ENCODE measurements at regions not wholly inside any gene's neighbourhood (a gene's known extent, or its start where the extent isn't known, plus 50 kb on each side); places are given as distances from the start of the nearest gene placed in this dataset.

GRCh38 chr10:120262857-120263547 is 194.0 kb upstream of the PLPP4 start:
- no peaks in the 10 kb centered on the region for H3K9me3 ChIP-seq
- intact Hi-C loops (cut with DNase I): no loop called here
- no peaks in the 10 kb centered on the region for H3K36me3 ChIP-seq
- H3K27me3 ChIP-seq: no peaks in the 10 kb centered on the region
- DNase-seq: no peak
- TF ChIP-seq, protein P1, sequence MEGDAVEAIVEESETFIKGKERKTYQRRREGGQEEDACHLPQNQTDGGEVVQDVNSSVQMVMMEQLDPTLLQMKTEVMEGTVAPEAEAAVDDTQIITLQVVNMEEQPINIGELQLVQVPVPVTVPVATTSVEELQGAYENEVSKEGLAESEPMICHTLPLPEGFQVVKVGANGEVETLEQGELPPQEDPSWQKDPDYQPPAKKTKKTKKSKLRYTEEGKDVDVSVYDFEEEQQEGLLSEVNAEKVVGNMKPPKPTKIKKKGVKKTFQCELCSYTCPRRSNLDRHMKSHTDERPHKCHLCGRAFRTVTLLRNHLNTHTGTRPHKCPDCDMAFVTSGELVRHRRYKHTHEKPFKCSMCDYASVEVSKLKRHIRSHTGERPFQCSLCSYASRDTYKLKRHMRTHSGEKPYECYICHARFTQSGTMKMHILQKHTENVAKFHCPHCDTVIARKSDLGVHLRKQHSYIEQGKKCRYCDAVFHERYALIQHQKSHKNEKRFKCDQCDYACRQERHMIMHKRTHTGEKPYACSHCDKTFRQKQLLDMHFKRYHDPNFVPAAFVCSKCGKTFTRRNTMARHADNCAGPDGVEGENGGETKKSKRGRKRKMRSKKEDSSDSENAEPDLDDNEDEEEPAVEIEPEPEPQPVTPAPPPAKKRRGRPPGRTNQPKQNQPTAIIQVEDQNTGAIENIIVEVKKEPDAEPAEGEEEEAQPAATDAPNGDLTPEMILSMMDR (IDR thresholded peaks at IDR 0.05): no peak
- TF ChIP-seq POLR2A (IDR thresholded peaks at IDR 0.05): no peak
- H3K27ac ChIP-seq: no peak overlapping the region
- no peak overlapping the region for H3K4me3 ChIP-seq (replicated peaks in 1 of 3)
- WGBS, 2 donors: 81 to 82% methylated on average over 1 of the region's 1 CpG
- no peaks in the 10 kb centered on the region for H3K4me1 ChIP-seq

DNA sequence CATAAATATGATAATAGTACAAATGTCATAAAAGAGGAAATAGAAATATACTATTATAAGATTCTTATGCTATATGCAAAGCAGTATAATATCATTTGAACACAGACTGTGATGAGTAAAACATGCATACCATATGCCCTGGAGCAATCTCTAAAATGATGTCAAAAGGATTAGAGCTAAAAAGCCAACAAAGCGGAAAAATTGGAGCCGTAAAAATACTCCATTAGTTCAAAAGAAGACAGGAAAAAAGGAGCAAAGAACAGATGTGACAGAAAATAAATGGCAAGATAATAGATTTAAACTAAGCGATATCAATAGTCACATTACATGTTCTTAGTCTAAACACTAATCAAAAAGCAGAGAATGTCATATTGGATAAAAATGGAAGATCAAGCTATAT is 191.0 kb upstream of the PLPP4 start:
- Histone ChIP-seq H3K36me3 (no peaks in the 10 kb centered on the region), H3K27me3 (no peaks in the 10 kb centered on the region), H3K4me3 (replicated peaks in 1 of 3) (no peak overlapping the region), H3K4me1 (no peaks in the 10 kb centered on the region), H3K9me3 (no peaks in the 10 kb centered on the region), H3K27ac (no peak overlapping the region)
- 89 to 90% methylated on average over 3 of the region's 3 CpGs for WGBS, 2 donors
- intact Hi-C loops (cut with DNase I): no loop called here
- DNase-seq: no peak
- no peak for TF ChIP-seq POLR2A (IDR thresholded peaks at IDR 0.05)
- TF ChIP-seq, protein P1 (IDR thresholded peaks at IDR 0.05): no peak

DNA sequence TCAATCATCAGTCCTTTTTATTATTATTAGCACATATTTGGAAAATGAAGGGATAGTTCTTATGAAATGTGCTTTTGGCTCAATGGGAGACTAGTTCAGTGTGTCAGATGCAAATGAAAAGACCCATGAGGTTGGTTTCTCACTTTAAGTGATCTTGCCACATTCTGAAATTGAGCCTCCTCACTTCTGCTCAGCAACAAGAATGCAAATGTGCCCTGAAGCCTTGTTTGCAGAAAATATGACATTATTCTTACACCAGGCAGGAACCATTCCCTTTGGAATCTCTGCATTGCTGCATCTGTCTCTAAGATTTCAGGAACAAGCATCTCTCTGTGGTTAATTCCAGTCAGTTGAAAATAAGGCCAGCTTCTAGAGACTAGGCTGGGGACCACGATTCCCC is 186.1 kb upstream of the PLPP4 start:
- no peak for TF ChIP-seq POLR2A (IDR thresholded peaks at IDR 0.05)
- TF ChIP-seq, protein P1 (IDR thresholded peaks at IDR 0.05): no peak
- Histone ChIP-seq H3K9me3 (no peaks in the 10 kb centered on the region), H3K4me3 (replicated peaks in 1 of 3) (no peak overlapping the region), H3K4me1 (no peaks in the 10 kb centered on the region), H3K27me3 (no peaks in the 10 kb centered on the region), H3K27ac (no peak overlapping the region), H3K36me3 (no peaks in the 10 kb centered on the region)
- intact Hi-C loops (cut with DNase I): no loop called here
- WGBS, 2 donors: 44 to 57% methylated on average over 1 of the region's 1 CpG
- DNase-seq: no peak

GRCh38 chr10:120271696-120272095 is 185.3 kb upstream of the PLPP4 start:
- TF ChIP-seq, protein P1 (IDR thresholded peaks at IDR 0.05): no peak
- no peak for TF ChIP-seq POLR2A (IDR thresholded peaks at IDR 0.05)
- Histone ChIP-seq H3K4me3 (replicated peaks in 1 of 3) (no peak overlapping the region), H3K36me3 (no peaks in the 10 kb centered on the region), H3K4me1 (no peaks in the 10 kb centered on the region), H3K27me3 (no peaks in the 10 kb centered on the region), H3K9me3 (no peaks in the 10 kb centered on the region), H3K27ac (no peak overlapping the region)
- intact Hi-C loops (cut with DNase I): no loop called here
- no peak for DNase-seq

DNA sequence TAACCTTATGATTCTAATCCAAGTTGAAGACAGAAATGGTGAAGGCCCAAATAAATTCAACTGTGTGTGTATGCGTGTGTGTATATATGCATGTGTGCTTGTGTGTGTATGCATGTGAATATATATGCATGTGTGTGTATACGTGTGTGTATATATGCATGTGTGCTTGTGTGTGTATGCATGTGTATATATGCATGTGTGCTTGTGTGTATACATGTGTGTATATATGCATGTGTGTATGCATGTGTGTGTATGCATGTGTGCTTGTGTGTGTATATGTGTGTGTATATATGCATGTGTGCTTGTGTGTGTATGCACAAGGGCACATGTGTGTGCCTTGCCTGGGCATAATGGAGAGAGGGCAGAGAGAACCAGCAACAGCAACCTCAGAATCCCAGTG is 184.7 kb upstream of the PLPP4 start:
- H3K4me3 ChIP-seq (replicated peaks in 1 of 3): no peak overlapping the region
- no peaks in the 10 kb centered on the region for H3K9me3 ChIP-seq
- WGBS, 2 donors: 91 to 98% methylated on average over 2 of the region's 2 CpGs
- no peak for DNase-seq
- H3K36me3 ChIP-seq: no peaks in the 10 kb centered on the region
- H3K27ac ChIP-seq: no peak overlapping the region
- intact Hi-C loops (cut with DNase I): no loop called here
- H3K4me1 ChIP-seq: no peaks in the 10 kb centered on the region
- TF ChIP-seq, protein P1 (IDR thresholded peaks at IDR 0.05): no peak
- no peak for TF ChIP-seq POLR2A (IDR thresholded peaks at IDR 0.05)
- no peaks in the 10 kb centered on the region for H3K27me3 ChIP-seq

All from thyroid gland (tissue), 4 donors.